ENCODE measurements at regions not wholly inside any gene's neighbourhood (a gene's known extent, or its start where the extent isn't known, plus 50 kb on each side); places are given as distances from the start of the nearest gene placed in this dataset.
A peak's percentile ranks its signal among the peaks of the same experiment; 100 is the strongest.
"Not testable (repeated sequence)": the region's sequence is repeated elsewhere in the genome, so short reads cannot be mapped to it uniquely, and the experiment has no call there.

GRCh38 chr3:177401375-177401774 lies 204.1 kb upstream of the TBL1XR1 start:
- no peak for DNase-seq

DNA sequence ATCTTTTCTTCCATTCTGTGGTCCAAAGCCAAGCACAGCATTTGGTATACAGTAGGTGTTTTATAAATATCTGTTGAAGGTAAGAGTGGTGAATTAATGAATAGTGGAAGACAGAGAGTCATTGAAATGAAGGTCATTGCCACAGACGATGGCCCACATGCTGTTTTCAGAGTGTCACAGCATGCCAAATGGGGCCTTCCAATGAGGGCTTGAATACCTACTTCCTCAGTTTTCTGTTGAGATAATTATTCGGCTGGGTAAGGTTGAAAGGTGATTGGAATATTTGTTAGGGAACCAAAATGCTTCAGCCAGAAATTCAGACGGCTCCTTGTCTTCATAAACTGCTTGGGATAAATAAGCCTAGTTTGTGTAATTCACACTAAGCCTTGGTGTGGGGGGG lies 205.3 kb upstream of the TBL1XR1 start:
- DNase-seq, result no peak

GRCh38 chr3:177405191-177405672 lies 207.9 kb upstream of the TBL1XR1 start:
- DNase-seq, result no peak

GRCh38 chr3:177410730-177411129 lies 213.4 kb upstream of the TBL1XR1 start:
- DNase-seq, result no peak

DNA sequence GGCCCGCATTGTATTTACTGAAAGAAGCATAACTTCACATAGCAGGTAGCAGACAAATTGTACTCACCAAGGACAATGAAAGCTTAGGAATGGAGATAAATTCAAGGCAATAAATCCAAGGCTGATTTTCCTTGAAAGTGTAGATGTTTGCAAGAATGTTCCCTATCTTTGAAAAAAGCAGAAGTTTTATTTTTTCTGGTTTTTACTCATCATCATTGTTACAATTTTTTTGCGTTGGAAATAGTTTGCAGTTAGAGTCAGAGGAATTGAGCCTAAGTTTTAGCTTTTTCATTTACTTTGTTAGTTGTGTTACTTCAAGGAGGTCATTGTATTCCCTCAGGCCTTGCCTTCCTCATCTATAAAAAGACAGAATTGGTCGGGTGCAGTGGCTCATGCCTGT lies 213.9 kb upstream of the TBL1XR1 start:
- peak in 1 of 2 donors; percentile 35 for DNase-seq

DNA sequence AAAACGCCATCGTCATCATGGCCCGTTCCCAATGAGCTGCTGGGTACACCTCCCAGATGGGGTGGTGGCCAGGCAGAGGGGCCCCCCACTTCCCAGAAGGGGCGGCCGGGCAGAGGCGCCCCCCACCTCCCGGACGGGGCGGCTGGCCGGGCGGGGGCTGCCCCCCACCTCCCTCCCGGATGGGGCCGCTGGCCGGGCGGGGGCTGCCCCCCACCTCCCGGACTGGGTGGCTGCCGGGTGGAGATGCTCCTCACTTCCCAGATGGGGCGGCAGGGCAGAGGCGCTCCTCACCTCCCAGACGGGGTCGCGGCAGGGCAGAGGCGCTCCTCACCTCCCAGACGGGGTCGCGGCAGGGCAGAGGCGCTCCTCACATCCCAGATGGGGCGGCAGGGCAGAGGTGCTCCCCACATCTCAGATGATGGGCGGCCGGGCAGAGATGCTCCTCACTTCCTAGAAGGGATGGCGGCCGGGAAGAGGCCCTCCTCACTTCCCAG lies 215.4 kb upstream of the TBL1XR1 start:
- DNase-seq, result not testable (repeated sequence)

DNA sequence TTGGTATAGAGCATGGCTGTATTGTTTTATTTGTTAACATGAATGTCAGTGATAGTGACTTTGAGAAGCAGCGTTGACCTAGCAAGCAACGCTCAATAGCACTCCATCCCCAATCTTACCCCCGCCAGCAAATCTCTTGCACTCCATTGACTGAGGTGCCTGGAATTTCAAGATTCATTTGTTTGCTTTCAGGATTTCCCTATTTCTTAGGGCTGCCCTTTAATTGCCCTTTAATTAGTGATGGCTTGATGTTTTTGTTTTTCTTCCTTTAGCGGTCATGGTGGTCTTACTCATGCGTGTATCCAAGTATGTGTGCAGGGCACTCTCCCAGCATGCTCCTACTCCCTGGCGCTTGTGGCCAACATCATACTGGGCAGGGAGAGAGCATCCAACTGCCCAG lies 216.8 kb upstream of the TBL1XR1 start:
- no peak for DNase-seq

DNA sequence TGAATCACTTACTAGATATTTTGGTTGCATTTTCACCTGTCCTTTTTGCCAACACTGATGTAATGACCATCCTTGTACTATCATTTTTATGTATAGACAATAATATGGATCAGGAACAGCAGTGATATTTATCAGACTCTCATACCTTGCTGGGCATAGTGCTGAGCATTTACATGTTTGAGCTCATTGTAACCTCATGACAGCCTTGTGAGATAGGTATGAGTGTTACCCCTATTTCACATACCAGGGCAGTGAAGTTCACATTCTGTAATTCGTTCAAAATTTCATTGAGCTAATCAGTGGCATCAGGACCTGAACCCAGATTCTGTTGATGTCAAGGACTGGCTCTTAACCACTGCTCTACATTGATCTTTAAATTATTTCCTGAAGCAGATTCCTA lies 221.5 kb upstream of the TBL1XR1 start:
- DNase-seq, result no peak

GRCh38 chr3:177419904-177420601 lies 222.8 kb upstream of the TBL1XR1 start:
- DNase-seq, result no peak

GRCh38 chr3:177420651-177421480 lies 223.6 kb upstream of the TBL1XR1 start:
- no peak for DNase-seq

DNA sequence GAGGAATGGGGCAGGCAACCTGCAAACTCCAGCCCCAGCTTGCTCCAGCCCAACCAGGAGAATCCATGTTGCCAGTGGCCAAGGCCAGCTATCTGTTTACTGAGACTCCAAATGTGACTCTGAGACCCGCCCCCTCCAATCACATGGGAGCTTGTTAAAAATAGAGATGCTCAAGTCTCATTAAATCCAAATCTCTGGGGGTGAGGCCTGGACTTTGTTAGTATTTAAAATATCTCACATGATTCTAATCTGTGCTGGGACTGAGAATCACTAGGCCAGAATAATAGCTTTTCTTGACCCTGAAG lies 224.2 kb upstream of the TBL1XR1 start:
- DNase-seq, result no peak

DNA sequence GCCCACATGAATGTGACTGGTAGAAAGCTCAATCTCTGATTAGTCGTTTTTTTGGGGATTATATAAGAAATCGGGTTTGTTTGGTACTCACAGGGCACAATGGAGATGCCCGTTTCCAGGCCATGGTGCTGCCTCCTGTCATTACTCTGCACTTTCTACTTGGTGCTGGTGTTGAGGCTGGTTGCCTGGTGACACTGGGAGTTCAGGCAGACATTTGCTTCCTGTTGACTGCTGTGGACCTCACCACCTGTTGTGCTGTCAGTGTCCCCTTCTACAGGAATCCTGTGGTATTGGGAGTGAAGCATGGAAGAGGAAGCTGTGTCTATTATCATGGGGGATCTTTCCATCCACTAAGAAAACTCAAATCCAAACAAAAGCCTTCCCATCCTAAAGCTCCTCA lies 227.2 kb upstream of the TBL1XR1 start:
- DNase-seq, result no peak

GRCh38 chr3:177425042-177425441 lies 227.8 kb upstream of the TBL1XR1 start:
- peak; percentile 27 to 28 for DNase-seq

DNA sequence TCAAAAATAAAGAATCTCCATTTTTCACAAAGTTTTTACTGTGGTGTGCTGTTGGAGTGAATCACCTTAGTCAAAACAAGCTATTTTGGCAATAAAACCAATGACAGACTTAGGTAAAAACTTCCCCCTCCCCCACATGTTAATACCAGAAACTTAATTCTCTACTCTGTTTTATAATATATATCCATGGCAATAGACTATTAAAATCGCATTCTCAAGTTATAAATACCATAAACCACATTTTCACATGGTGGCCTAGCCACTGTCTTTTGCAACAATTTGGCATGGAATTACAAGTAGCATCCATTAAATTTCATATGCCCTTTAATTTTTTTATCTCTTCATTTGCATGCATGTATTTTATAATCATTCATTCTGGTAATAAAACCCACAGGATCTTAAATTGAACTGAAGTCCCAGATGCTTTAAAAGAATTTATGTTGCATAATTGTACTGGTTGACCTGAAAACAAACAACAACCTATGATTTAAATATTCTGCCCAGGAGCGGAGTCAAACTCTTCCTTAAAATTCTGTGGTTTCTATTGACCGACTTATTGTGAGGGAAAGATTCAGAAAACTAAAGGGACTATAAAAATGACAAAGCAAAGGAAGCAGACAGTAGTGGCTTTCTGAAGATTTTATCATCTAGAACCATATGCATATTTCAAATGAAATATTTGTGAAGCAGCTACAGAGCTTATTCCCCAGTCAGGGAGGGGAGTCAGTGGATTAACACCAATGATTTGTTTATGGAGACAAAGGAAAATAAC lies 229.0 kb upstream of the TBL1XR1 start:
- no peak for DNase-seq

GRCh38 chr3:177426878-177427495 lies 229.7 kb upstream of the TBL1XR1 start:
- DNase-seq, result peak; percentile 62 to 68

DNA sequence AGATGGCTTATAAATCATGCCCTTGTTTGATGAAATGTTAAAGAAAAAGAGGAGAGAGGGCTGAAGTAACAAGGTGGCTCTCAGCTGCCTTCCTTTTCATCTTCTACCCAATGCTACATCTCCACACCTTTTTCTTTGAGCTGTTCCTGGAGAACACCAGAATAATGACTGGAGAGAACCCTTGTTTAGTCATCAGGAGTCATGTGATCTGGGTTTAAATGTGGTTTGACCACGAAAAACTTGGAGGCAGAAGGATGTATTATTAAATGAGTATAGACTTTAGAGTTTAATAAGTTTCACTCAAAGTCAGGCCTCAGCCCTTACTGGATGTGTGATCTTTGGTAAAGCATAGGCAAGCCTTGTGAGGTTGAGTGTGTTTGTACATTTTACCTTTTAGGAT lies 230.3 kb upstream of the TBL1XR1 start:
- DNase-seq, result peak in 1 of 2 donors; percentile 9

- peak; percentile 57 to 69 for DNase-seq
Measured at GRCh38 chr3:177429079-177429478, 231.8 kb upstream of the TBL1XR1 start.

GRCh38 chr3:177429771-177430170 lies 232.5 kb upstream of the TBL1XR1 start:
- peak; percentile 78 to 88 for DNase-seq

DNA sequence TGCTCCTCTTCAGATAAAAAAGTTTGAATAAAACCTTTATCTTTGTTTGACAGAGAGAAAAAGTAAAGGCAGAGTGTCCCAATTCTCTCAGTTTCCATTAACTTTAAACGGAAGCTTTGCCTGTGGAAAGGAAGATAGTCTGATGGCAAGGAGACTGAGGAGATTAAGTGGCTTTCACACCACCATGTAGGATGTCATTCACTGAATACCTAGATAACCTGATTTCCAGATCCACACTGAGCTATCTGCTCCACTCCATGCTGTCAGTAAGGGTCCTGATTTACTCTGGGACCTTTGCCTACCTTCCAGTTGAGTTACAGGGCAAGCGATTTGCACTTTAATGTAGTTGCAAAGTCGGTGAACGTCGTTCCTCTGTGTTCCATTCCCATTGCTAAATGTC lies 233.4 kb upstream of the TBL1XR1 start:
- no peak for DNase-seq

DNA sequence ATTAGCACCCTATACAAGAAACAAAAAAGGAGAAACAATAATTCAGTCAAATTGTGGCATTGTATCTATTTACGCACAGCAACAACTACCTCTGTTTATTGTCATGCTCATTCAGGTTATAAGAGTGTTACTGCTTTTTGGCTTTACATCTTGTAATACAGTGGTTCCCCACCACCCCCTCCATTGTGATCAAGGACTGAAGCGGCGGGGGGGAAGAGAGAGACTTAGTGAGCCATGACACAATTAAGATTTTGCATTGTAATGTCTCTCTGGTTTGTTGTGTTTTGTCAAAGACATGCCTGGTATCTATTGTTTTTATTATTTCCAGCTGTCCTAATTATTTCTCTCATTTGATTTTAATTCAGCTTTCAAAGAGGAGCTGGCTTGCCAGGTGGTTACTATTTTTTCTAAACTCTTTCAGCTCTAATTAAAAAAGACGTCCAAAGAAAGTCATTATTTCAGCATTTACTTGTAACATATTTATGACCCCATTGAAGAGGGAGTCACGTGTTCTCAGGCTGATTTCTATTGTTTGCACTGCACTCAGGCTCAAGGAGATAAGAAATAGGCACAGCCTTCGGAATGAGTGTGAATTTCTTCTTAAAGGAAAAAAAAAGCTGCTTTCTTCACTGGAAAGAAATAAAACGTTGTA lies 234.4 kb upstream of the TBL1XR1 start:
- no peak for DNase-seq

DNA sequence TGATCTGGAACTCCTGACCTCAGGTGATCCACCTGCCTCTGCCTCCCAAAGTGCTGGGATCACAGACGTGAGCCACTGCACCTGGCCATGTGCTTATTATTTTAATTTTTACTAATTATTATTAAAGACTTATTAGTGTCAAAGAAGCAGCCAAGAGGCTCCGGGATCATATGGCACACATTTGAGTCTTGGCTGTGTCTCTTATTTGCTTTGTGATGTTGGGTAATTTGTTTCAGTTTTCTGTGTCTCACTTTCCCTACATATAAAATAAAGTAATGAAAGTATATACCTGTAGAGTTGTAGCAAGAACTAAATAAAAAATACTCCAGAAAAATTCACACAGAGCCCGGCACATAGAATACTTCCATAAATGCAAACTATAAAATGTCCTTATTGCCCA lies 238.0 kb upstream of the TBL1XR1 start:
- DNase-seq, result no peak

Data from inflammatory macrophage (primary cell).